MCF 10A (cell line): ENCODE measurements at regions not wholly inside any gene's neighbourhood (a gene's known extent, or its start where the extent isn't known, plus 50 kb on each side); places are given as distances from the start of the nearest gene placed in this dataset.

Source experiments
- BruUV-seq: library from RNA; stranded (reverse); fragments of 400-500 nt; replicated peaks from 2 replicates; lab custom pipeline; 2021; lab: Mats Ljungman, UMichigan
- CTCF ChIA-PET: fragments of 300-600 bp; sonication (Branson Sonifier 250); formaldehyde crosslinking; extraction: SDS; loops from one replicate; lab custom pipeline; 2021; ENCODE audit warnings: antibody characterized with exemption, inconsistent platforms; lab: Yijun Ruan, JAX
- POLR2A ChIA-PET: fragments of 300-600, 350-650 bp; sonication (Branson Sonifier 250); formaldehyde crosslinking; extraction: SDS; loops from one replicate; lab custom pipeline; 2020; ENCODE audit warnings: antibody characterized with exemption, inconsistent platforms; lab: Yijun Ruan, JAX
- DNase-seq: peaks from one replicate; pipeline ENCODE4 v3.0.0-alpha.2; 2018; ENCODE audit not compliant: unreplicated experiment
- H3K27ac Mint-ChIP-seq: one replicate; pipeline ENCODE4 v1.8.0; 2022; ENCODE audit warnings: mild to moderate bottlenecking, low read depth, mixed read lengths; ENCODE audit not compliant: unreplicated experiment
- H3K27me3 Mint-ChIP-seq: one replicate; pipeline ENCODE4 v1.8.0; 2022; ENCODE audit warnings: mixed read lengths; ENCODE audit not compliant: insufficient read depth, unreplicated experiment
- H3K36me3 Mint-ChIP-seq: one replicate; pipeline ENCODE4 v1.8.0; 2022; ENCODE audit warnings: mild to moderate bottlenecking, moderate library complexity, mixed read lengths; ENCODE audit not compliant: insufficient read depth, unreplicated experiment
- H3K4me1 Mint-ChIP-seq: one replicate; pipeline ENCODE4 v1.8.0; 2022; ENCODE audit warnings: mixed read lengths; ENCODE audit not compliant: insufficient read depth, unreplicated experiment
- H3K4me3 Mint-ChIP-seq: one replicate; pipeline ENCODE4 v1.8.0; 2022; ENCODE audit warnings: mild to moderate bottlenecking, moderate library complexity, mixed read lengths; ENCODE audit not compliant: unreplicated experiment
- H3K9me3 Mint-ChIP-seq: one replicate; pipeline ENCODE4 v1.8.0; 2022; ENCODE audit warnings: mixed read lengths; ENCODE audit not compliant: unreplicated experiment
- intact Hi-C: fragments of 100-400 bp; cut with micrococcal nuclease; formaldehyde crosslinking; loops from 2 replicates; pipeline ENCODE4 v1.14.1; 2022
- TF ChIP-seq, protein P1 (sequence below): fragments of 200-600 bp; IDR thresholded peaks from one replicate; pipeline ENCODE4 v1.8.0; 2022; ENCODE audit warnings: antibody characterized with exemption, mild to moderate bottlenecking; ENCODE audit not compliant: unreplicated experiment

DNA sequence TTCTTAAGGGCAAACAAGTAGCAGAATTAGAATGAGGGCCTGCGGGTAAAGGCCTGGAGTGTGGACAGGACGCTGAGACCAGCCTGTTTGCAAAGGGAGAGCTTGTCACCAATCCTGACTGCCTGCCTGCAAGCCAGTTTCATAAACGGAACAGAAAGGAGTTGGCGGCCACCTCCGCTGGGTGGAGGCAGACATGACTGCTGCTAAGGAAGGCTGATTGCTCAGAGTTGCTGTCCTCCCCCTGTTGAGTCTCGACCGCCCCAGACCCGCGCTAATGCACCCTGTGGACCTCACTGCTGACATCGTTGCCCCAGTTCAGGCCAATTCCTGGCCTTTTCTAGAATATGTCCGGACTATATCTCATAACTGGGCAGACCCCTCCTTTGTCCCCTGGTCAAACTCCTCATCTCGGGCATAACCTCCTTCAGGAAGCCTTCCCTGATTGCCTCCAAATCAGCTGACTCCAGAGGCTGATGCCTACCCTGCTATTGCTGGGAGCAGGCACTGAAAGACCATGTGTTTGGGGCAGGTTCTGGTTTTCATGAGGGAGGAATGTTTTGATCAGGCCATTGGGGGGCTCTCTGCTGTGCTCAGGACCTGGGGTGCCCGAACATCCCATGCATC is 153.0 kb upstream of the CIBAR2 start:
- no peaks in the 10 kb centered on the region for H3K4me1 Mint-ChIP-seq
- H3K27me3 Mint-ChIP-seq = no peaks in the 10 kb centered on the region
- H3K4me3 Mint-ChIP-seq = no peak overlapping the region
- BruUV-seq = no TSS peak
- no peak overlapping the region for H3K27ac Mint-ChIP-seq
- ChIA-PET POLR2A (no interaction called here), CTCF (interaction anchor here (1.2 to 2.7 kb wide), 3 partner anchors 9 to 150 kb away, joined by 3 to 18 read pairs (median 4); no protein-coding TSS in a partner anchor)
- no peaks in the 10 kb centered on the region for H3K9me3 Mint-ChIP-seq
- DNase-seq = no peak
- TF ChIP-seq, protein P1, sequence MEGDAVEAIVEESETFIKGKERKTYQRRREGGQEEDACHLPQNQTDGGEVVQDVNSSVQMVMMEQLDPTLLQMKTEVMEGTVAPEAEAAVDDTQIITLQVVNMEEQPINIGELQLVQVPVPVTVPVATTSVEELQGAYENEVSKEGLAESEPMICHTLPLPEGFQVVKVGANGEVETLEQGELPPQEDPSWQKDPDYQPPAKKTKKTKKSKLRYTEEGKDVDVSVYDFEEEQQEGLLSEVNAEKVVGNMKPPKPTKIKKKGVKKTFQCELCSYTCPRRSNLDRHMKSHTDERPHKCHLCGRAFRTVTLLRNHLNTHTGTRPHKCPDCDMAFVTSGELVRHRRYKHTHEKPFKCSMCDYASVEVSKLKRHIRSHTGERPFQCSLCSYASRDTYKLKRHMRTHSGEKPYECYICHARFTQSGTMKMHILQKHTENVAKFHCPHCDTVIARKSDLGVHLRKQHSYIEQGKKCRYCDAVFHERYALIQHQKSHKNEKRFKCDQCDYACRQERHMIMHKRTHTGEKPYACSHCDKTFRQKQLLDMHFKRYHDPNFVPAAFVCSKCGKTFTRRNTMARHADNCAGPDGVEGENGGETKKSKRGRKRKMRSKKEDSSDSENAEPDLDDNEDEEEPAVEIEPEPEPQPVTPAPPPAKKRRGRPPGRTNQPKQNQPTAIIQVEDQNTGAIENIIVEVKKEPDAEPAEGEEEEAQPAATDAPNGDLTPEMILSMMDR = no peak
- no peaks in the 10 kb centered on the region for H3K36me3 Mint-ChIP-seq
- intact Hi-C loops = no loop called here

DNA sequence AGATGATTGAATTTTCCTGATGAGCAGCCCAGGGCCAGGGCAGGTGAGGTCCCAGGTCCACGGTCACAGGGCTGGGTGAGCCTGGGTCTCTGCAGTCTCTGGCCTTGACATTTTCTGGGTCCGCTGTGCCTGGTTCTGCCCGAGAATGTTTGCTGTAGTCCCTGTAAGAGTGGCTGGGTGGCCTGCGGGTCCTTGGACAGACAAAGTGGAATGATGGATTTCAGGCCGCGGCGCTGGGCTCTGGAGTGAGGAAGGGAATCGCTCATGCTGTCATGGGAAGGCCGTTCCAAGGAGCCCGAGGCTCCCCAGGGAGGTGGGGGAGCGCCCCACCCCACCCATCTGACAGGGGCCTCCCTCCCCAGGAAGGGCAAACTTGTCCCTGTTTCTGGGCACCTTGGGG is 153.5 kb upstream of the CIBAR2 start:
- Mint-ChIP-seq H3K36me3 (no peaks in the 10 kb centered on the region), H3K27ac (no peak overlapping the region), H3K9me3 (no peaks in the 10 kb centered on the region), H3K4me1 (no peaks in the 10 kb centered on the region), H3K27me3 (no peaks in the 10 kb centered on the region), H3K4me3 (no peak overlapping the region)
- ChIA-PET CTCF (interaction anchor here (0.6 to 1.3 kb wide), 5 partner anchors 9 to 151 kb away, joined by 3 to 5 read pairs (median 4); no protein-coding TSS in a partner anchor), POLR2A (no interaction called here)
- BruUV-seq = no TSS peak
- TF ChIP-seq, protein P1 = no peak
- no peak for DNase-seq
- intact Hi-C loops = no loop called here

DNA sequence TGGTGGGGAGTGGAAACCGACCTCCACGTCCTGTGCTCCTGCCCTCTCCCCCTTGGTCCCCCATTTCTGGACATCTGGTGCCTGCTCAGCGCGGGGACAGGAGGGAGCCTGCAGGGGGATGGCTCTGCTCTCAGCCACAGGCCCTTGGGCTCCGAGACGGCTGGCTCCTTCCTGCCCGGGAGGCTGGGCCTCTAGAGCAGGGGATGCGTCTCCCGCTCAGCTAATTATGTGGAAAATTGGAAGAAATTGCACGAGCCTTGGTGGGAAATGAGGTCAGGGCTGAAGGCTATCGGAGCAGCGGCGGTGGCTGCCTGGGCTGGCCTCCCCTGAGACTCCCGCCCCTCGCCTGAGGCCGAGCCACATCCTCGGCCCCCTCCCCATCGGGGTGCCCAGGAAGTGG is 154.6 kb upstream of the CIBAR2 start:
- TF ChIP-seq, protein P1 = no peak
- POLR2A ChIA-PET = no interaction called here
- no TSS peak for BruUV-seq
- intact Hi-C loops = no loop called here
- no peak overlapping the region for H3K27ac Mint-ChIP-seq
- CTCF ChIA-PET = interaction anchor here (0.5 to 1.4 kb wide), 9 partner anchors 8 to 1851 kb away, joined by 3 to 16 read pairs (median 3); no protein-coding TSS in a partner anchor
- no peak for DNase-seq
- no peaks in the 10 kb centered on the region for H3K27me3 Mint-ChIP-seq
- H3K4me3 Mint-ChIP-seq = no peak overlapping the region
- H3K4me1 Mint-ChIP-seq = no peaks in the 10 kb centered on the region
- no peaks in the 10 kb centered on the region for H3K9me3 Mint-ChIP-seq
- H3K36me3 Mint-ChIP-seq = no peaks in the 10 kb centered on the region

DNA sequence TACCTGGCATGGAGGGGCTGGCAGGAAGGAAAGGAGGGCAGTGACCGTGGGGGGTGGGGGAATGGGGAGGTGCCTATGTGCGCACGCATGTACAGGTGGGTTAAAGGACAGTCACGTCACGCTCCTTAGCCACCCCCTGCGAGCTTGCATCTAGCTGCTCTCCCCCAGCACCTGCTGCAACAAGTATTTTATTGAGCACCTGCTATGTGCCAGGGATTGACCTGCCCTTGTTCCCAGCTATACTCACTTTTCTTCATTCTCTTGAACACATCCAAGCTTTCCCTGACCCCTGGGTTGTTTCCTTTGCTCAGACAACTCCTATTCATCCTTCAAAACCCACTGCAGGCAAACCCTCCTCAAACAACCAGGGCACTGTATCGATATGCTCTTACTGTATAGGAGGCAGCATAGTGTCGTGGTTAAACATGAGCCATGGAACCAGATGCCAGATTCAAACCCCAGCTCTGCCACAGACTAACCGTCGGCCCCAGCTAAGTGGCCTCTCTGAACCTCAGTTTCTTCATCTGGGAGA is 155.2 kb upstream of the CIBAR2 start:
- Mint-ChIP-seq H3K4me3 (no peak overlapping the region), H3K36me3 (no peaks in the 10 kb centered on the region), H3K9me3 (no peaks in the 10 kb centered on the region), H3K27me3 (no peaks in the 10 kb centered on the region), H3K27ac (no peak overlapping the region), H3K4me1 (no peaks in the 10 kb centered on the region)
- POLR2A ChIA-PET = no interaction called here
- no peak for DNase-seq
- intact Hi-C loops = no loop called here
- BruUV-seq = no TSS peak
- CTCF ChIA-PET = interaction anchor here (0.5 to 1.4 kb wide), 7 partner anchors 9 to 1850 kb away, joined by 3 to 16 read pairs (median 3); no protein-coding TSS in a partner anchor
- TF ChIP-seq, protein P1 = no peak
